HG03342 (cell line): ENCODE measurements at regions not wholly inside any gene's neighbourhood (a gene's known extent, or its start where the extent isn't known, plus 50 kb on each side); places are given as distances from the start of the nearest gene placed in this dataset.
"Not testable (repeated sequence)": the region's sequence is repeated elsewhere in the genome, so short reads cannot be mapped to it uniquely, and the experiment has no call there.

ENCODE experiments used
- ATAC-seq: cut with Tn5 transposase; IDR thresholded peaks from one replicate; pipeline ENCODE4 v1.9.1; 2021; ENCODE audit warnings: mild to moderate bottlenecking, moderate library complexity; ENCODE audit not compliant: unreplicated experiment

DNA sequence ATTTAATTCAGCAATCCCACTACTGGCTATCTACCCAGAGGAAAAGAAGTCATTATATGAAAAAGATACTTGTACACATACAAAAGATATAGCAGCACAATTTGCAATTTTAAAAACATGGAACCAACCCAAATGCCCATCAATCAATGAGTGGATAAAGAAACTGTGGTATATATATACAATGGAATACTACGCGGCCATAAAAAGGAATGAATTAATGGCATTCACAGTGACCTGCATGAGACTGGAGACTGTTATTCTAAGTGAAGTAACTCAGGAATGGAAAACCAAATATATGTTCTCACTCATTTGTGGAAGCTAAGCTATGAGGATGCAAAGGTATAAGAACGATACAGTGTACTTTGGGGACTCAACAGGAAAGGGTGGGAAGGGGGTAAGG, 102.8 kb upstream of the KCNMA1 start:
- ATAC-seq = not testable (repeated sequence)

DNA sequence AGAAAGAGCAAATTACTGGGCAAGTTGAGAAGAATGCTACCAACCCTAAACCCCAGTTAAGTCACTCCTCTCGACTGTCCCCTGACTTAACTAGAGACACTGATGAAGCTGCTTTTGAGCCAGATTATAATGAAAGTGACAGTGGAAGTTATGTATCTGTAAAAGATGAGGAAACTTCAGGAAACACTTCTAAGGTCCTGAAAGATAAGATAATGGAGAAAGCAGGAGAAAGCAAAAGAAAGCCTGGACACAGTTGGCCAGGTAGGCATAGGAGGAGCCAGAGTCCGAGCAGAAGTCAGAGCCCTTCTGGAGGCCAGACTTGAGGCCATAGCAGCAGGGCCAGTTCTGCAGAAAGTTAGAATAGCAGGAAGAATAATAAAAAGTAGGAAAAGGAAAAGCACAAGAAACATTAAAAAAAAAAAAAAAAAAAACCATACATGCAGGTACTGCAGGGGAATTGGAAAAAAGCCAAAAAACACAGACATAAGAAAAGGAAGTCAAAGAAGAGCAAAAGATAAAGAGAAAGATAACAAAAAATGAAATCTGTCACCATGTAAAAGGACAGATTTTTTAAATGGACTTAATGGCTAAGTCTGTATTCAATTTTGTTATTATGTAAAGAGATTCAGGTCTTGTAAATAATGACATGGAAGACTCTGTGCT, 101.0 kb upstream of the KCNMA1 start:
- ATAC-seq = no peak

GRCh38 chr10:77737608-77738007, 100.0 kb upstream of the KCNMA1 start:
- no peak for ATAC-seq

DNA sequence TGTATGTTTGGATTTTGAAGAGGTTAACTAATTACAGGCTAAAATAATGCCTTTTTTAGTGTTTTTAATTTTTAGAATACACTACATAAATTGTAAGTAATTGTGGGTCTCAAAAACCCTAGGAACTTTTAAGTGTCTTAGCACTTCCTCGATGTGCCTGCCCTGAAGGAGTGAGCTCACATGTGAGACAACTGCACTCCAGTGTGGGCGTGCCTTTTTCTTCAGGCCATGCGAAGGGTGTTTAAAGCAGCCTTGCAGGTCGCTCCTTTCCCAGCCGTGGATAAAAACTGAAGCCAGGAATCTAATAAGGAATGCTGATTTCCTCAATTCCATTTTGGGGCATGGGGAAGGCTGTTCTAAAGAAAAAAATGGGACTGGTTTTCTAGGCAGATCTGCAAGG, 97.5 kb upstream of the KCNMA1 start:
- ATAC-seq = not testable (repeated sequence)

- ATAC-seq = no peak
These were observed 94.8 kb upstream of the KCNMA1 start for GRCh38 chr10:77732213-77733003.

GRCh38 chr10:77727481-77727880, 89.9 kb upstream of the KCNMA1 start:
- ATAC-seq = no peak

- no peak for ATAC-seq
These were observed 89.1 kb upstream of the KCNMA1 start for GRCh38 chr10:77726732-77727131.

GRCh38 chr10:77726301-77726700, 88.7 kb upstream of the KCNMA1 start:
- ATAC-seq = no peak

- ATAC-seq = no peak
These were observed 87.2 kb upstream of the KCNMA1 start for GRCh38 chr10:77724820-77725219.

GRCh38 chr10:77723376-77723775, 85.8 kb upstream of the KCNMA1 start:
- no peak for ATAC-seq

DNA sequence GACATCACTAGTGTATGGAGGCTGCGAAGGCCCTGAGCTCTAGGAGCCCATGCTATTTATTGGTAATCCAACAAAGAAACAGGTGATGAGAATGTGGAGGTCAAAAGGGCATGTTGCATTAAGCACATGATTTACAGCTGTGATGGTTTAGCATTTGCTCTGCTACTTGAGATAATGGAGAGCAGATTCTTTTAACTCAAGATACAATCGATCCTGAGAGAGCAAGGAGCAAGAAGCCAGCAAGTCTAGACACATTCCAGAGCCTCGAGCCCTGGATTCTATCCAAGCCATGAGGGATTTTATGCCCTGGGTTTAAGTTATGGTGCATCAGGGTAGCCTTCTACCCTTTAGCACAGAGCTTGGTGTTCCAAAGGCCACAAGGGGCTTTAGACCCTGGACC, 85.3 kb upstream of the KCNMA1 start:
- not testable (repeated sequence) for ATAC-seq

- ATAC-seq = no peak
These were observed 84.2 kb upstream of the KCNMA1 start for GRCh38 chr10:77721815-77722214.

GRCh38 chr10:77718957-77719356, 81.3 kb upstream of the KCNMA1 start:
- no peak for ATAC-seq

- not testable (repeated sequence) for ATAC-seq
These were observed 80.7 kb upstream of the KCNMA1 start for GRCh38 chr10:77718312-77718711.

- no peak for ATAC-seq
These were observed 79.7 kb upstream of the KCNMA1 start for GRCh38 chr10:77717336-77717735.

DNA sequence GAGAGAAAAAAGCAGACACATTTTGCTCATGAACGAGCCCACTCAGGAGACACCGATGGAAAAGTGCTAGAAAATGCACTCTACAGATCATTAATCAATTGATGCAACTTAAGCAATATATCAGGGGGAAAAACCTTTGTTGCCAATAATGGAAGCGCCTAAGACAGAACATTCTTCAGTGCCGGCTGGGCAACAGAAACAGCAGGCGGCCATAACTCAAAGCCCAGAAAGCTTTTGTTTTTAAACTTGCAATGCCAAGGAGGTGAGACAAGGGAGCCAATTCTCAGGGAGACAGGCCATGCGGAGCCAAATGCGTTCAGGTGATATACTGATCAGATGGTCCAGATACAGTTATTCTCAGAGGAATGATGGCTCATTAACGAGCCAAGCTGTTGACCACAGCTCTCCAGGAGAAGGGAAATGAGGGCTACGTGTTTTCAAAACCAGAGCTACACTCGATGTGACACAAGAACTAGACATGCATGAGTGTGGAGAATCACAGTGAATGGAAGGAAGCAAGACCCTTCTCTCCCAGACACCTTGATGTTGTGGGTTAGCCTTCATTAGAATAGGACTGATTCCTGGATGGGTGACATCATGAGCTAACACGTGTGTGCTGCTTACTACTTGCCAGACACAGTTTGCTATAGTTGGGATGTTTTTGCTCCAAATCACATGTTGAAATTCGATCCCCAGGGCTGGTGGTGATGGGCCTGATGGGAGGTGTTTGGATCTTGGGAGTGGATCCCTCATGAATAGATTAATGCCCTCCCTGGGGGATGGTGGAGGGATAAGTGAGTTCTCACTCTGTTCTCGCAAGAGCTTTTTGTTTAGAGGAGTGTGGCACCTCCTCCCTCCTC, 79.1 kb upstream of the KCNMA1 start:
- no peak for ATAC-seq

DNA sequence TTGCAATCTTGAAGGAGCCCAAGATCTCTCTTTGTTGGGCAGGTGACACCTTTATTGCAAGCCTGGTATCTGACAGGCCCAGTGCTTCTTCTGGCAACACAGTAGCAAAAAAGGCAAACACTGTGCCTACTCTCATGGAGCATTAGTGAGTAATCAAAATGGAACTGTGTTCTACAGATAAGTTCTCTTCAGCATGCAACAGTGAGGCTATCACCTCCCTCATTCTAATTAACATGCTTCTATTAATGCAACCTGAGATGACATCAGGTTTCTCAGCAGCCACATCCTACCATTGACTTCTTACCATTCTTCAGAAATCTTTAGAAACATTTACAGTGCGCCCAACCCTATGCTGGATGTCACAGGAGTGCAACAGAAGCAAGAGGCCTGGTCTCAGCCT, 77.9 kb upstream of the KCNMA1 start:
- ATAC-seq = no peak

- ATAC-seq = no peak
These were observed 77.5 kb upstream of the KCNMA1 start for GRCh38 chr10:77715088-77715487.

DNA sequence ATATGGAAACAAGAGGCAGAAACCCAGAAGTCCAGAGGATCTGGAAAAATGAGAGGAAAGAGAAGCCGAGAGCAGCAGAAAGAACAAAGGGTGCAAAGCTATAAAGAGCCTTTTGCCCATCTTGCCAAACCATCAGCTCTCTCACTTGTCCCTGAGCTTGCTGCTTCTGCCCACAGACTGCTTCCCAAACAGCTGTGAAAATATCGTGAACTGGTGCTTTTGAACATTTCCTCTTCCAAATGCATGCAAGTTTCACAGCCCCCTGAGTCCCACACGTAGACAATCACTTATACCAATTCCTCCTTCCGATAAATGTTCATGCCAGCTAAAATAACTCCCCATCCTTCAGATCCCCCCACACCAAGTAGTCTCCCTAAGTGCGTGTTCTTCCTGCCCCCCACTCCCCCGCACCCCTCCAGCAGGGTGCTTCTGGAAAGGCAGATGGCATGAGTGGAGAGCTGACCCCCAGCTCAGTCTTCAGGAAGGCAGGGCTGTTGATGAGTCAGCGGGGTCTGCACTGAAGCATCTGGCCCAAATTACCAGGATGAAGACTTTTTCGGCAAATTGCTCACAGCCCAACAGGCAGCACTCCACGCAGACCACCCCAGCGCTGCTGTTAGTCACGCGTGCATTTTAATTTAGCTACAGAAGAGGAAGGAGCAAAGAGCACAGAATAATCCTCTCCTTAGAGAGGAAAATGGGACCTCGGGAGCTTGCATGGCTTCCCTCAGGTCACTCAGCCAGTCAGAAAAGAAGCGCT, 76.1 kb upstream of the KCNMA1 start:
- no peak for ATAC-seq

GRCh38 chr10:77712207-77712606, 74.6 kb upstream of the KCNMA1 start:
- no peak for ATAC-seq

DNA sequence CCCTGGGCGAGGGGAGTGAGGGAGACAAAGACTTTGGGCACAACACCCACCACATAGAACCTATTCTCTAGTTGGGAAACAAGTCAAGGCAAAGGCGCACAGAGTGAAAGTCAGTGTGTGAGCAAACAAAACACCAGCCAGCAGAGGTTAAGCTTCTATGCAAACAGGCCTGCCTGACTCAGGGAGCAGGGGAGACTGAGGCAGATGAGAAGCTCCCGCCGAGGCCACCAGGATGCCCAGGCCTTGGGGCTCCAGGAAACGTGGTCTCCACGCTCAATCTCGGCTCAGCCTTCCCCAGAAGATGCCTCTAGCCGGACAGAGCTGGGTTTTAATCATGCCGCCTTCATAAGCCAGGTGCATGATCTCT, 74.1 kb upstream of the KCNMA1 start:
- ATAC-seq = peak; percentile 10
